AG09319 (cell line): ENCODE measurements at regions not wholly inside any gene's neighbourhood (a gene's known extent, or its start where the extent isn't known, plus 50 kb on each side); places are given as distances from the start of the nearest gene placed in this dataset.

ENCODE experiments used
- DNase-seq: peaks from one replicate; pipeline ENCODE4 v3.0.0-alpha.2; 2010; ENCODE audit warnings: low read depth; ENCODE audit errors: extremely low read depth
- TF ChIP-seq, protein P1 (sequence below): IDR thresholded peaks from 2 replicates; pipeline ENCODE4 v1.5.1; 2011; ENCODE audit warnings: low read depth, mild to moderate bottlenecking, inconsistent platforms, low read length, moderate library complexity

GRCh38 chr7:52271703-52272102 lies 763.7 kb upstream of the POM121L12 start:
- no peak for DNase-seq
- TF ChIP-seq, protein P1, sequence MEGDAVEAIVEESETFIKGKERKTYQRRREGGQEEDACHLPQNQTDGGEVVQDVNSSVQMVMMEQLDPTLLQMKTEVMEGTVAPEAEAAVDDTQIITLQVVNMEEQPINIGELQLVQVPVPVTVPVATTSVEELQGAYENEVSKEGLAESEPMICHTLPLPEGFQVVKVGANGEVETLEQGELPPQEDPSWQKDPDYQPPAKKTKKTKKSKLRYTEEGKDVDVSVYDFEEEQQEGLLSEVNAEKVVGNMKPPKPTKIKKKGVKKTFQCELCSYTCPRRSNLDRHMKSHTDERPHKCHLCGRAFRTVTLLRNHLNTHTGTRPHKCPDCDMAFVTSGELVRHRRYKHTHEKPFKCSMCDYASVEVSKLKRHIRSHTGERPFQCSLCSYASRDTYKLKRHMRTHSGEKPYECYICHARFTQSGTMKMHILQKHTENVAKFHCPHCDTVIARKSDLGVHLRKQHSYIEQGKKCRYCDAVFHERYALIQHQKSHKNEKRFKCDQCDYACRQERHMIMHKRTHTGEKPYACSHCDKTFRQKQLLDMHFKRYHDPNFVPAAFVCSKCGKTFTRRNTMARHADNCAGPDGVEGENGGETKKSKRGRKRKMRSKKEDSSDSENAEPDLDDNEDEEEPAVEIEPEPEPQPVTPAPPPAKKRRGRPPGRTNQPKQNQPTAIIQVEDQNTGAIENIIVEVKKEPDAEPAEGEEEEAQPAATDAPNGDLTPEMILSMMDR: no peak

GRCh38 chr7:52270301-52270700 lies 765.1 kb upstream of the POM121L12 start:
- TF ChIP-seq, protein P1: no peak
- no peak for DNase-seq

- TF ChIP-seq, protein P1: no peak
- no peak for DNase-seq
These were observed 765.8 kb upstream of the POM121L12 start for GRCh38 chr7:52269669-52270068.

DNA sequence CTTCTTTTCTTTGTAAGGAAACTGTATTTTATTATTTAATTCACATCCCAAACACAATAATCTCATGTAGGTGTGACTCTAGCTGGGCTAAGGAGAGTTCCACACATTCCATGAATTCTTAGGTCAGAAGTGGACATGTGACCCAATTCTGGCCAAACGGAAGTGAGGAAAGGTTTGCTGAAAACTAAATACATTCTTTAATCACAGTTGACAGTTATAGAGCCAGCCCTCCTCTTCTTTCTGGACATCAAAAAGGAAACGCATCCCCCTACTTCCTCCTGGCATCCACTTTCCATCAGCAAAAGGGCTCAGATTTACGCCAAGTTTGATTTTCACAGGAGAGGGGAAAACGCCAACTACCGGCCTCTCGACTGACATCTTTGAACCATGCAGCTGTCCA lies 774.4 kb upstream of the POM121L12 start:
- no peak for DNase-seq
- TF ChIP-seq, protein P1: no peak

GRCh38 chr7:52260046-52260665 lies 775.3 kb upstream of the POM121L12 start:
- TF ChIP-seq, protein P1: no peak
- no peak for DNase-seq

DNA sequence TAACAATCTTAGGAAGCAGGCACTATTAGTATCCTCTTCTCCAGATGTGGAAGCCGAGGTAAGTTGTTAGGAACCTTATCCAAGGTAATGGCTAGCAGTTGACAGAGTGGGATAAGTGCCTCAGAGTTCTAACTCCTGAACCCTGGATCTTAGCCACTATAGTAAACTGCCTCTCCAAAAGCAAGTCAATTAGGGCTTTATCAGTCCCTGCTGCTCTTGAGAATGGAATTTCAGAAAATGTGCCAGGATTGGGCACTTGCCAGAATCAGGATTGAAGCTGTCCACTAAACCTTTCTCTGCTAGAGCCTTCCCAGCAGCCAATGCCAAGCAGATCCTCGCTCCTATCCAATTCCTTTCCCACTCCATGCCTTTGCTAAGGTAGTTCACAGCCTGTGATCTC lies 777.5 kb upstream of the POM121L12 start:
- TF ChIP-seq, protein P1: no peak
- DNase-seq: no peak

GRCh38 chr7:52254396-52255010 lies 780.9 kb upstream of the POM121L12 start:
- TF ChIP-seq, protein P1: no peak

More at GRCh38 chr7:52254396-52255010, 780.9 kb upstream of the POM121L12 start:
- DNase-seq: no peak
